LNCAP (cell line): ENCODE measurements at regions not wholly inside any gene's neighbourhood (a gene's known extent, or its start where the extent isn't known, plus 50 kb on each side); places are given as distances from the start of the nearest gene placed in this dataset.

ENCODE experiments used
- CTCF ChIP-seq: fragments of 450-650 bp; IDR thresholded peaks from 2 replicates; pipeline ENCODE4 v1.5.1; 2017; ENCODE audit warnings: mild to moderate bottlenecking

- TF ChIP-seq CTCF: no peak
Observed at GRCh38 chr14:82502043-82502442, 968.4 kb upstream of the SEL1L start.

GRCh38 chr14:82504894-82505293 is 971.2 kb upstream of the SEL1L start:
- TF ChIP-seq CTCF: no peak

GRCh38 chr14:82510007-82510406 is 976.4 kb upstream of the SEL1L start:
- TF ChIP-seq CTCF: no peak

GRCh38 chr14:82511399-82511798 is 977.7 kb upstream of the SEL1L start:
- no peak for TF ChIP-seq CTCF

- no peak for TF ChIP-seq CTCF
Observed at GRCh38 chr14:82520765-82521164, 987.1 kb upstream of the SEL1L start.

- TF ChIP-seq CTCF: no peak
Observed at GRCh38 chr14:82521191-82521590, 987.5 kb upstream of the SEL1L start.

GRCh38 chr14:82528016-82528415 is 994.4 kb upstream of the SEL1L start:
- no peak for TF ChIP-seq CTCF

GRCh38 chr14:82533351-82533750 is 999.7 kb upstream of the SEL1L start:
- no peak for TF ChIP-seq CTCF
